ENCODE measurements at regions not wholly inside any gene's neighbourhood (a gene's known extent, or its start where the extent isn't known, plus 50 kb on each side); places are given as distances from the start of the nearest gene placed in this dataset.

- TF ChIP-seq, protein P1, sequence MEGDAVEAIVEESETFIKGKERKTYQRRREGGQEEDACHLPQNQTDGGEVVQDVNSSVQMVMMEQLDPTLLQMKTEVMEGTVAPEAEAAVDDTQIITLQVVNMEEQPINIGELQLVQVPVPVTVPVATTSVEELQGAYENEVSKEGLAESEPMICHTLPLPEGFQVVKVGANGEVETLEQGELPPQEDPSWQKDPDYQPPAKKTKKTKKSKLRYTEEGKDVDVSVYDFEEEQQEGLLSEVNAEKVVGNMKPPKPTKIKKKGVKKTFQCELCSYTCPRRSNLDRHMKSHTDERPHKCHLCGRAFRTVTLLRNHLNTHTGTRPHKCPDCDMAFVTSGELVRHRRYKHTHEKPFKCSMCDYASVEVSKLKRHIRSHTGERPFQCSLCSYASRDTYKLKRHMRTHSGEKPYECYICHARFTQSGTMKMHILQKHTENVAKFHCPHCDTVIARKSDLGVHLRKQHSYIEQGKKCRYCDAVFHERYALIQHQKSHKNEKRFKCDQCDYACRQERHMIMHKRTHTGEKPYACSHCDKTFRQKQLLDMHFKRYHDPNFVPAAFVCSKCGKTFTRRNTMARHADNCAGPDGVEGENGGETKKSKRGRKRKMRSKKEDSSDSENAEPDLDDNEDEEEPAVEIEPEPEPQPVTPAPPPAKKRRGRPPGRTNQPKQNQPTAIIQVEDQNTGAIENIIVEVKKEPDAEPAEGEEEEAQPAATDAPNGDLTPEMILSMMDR (IDR thresholded peaks at IDR 0.05) = no peak
- no peak for TF ChIP-seq RAD21 (IDR thresholded peaks at IDR 0.05; ENCODE audit: low read length)
- TF ChIP-seq NRF1 (IDR thresholded peaks at IDR 0.05; ENCODE audit: low read depth, low read length) = no peak
- TF ChIP-seq EZH2phosphoT487 (IDR thresholded peaks at IDR 0.05; ENCODE audit: borderline replicate concordance, low read depth) = no peak
- TF ChIP-seq PBX3 (IDR thresholded peaks at IDR 0.05) = no peak
- TF ChIP-seq REST (IDR thresholded peaks at IDR 0.05; ENCODE audit: low read depth, low read length) = no peak
Measured at GRCh38 chr6:113451049-113451448, 406.1 kb upstream of the MARCKS start.

Measured in SK-N-SH (cell line).